ENCODE measurements at regions not wholly inside any gene's neighbourhood (a gene's known extent, or its start where the extent isn't known, plus 50 kb on each side); places are given as distances from the start of the nearest gene placed in this dataset.

- TF ChIP-seq POLR2A (IDR thresholded peaks at IDR 0.05), result no peak
- TF ChIP-seq, protein P1, sequence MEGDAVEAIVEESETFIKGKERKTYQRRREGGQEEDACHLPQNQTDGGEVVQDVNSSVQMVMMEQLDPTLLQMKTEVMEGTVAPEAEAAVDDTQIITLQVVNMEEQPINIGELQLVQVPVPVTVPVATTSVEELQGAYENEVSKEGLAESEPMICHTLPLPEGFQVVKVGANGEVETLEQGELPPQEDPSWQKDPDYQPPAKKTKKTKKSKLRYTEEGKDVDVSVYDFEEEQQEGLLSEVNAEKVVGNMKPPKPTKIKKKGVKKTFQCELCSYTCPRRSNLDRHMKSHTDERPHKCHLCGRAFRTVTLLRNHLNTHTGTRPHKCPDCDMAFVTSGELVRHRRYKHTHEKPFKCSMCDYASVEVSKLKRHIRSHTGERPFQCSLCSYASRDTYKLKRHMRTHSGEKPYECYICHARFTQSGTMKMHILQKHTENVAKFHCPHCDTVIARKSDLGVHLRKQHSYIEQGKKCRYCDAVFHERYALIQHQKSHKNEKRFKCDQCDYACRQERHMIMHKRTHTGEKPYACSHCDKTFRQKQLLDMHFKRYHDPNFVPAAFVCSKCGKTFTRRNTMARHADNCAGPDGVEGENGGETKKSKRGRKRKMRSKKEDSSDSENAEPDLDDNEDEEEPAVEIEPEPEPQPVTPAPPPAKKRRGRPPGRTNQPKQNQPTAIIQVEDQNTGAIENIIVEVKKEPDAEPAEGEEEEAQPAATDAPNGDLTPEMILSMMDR (IDR thresholded peaks at IDR 0.05), result no peak
- no peak for TF ChIP-seq EP300 (IDR thresholded peaks at IDR 0.05)
Measured at GRCh38 chr5:2277886-2278285, 395.2 kb upstream of the IRX4 start.
